Liver (tissue), 8 donors: ENCODE measurements at regions not wholly inside any gene's neighbourhood (a gene's known extent, or its start where the extent isn't known, plus 50 kb on each side); places are given as distances from the start of the nearest gene placed in this dataset.

Experiments used
- DNase-seq: peaks from one replicate; pipeline ENCODE4 v3.0.0-alpha.2; 2017; ENCODE audit warnings: low spot score
- H3K27ac ChIP-seq, 2 donors: one replicate each; pipeline ENCODE4 v1.7.0; 2013; ENCODE audit warnings: inconsistent platforms in 2 of 2, low read length in 2 of 2, control low read depth in 1 of 2, low read depth in 1 of 2, mild to moderate bottlenecking in 1 of 2
- H3K27me3 ChIP-seq, 4 donors: one replicate each; pipeline versions ENCODE4 v1.6.1 to v1.7.0; 2013; ENCODE audit warnings: low read length in 3 of 4, inconsistent platforms in 1 of 4, mild to moderate bottlenecking in 1 of 4, moderate library complexity in 1 of 4; ENCODE audit not compliant: control insufficient read depth in 4 of 4, insufficient read depth in 4 of 4
- H3K36me3 ChIP-seq, 4 donors: one replicate each; pipeline versions ENCODE4 v1.6.1 to v1.7.0; 2013; ENCODE audit warnings: low read length in 3 of 4, mild to moderate bottlenecking in 3 of 4, low read depth in 1 of 4, moderate library complexity in 1 of 4; ENCODE audit not compliant: control insufficient read depth in 4 of 4, insufficient read depth in 3 of 4
- H3K4me1 ChIP-seq, 4 donors: one replicate each; pipeline versions ENCODE4 v1.6.1 to v1.7.0; 2013; ENCODE audit warnings: low read length in 3 of 4, mild to moderate bottlenecking in 3 of 4, moderate library complexity in 1 of 4; ENCODE audit not compliant: control insufficient read depth in 4 of 4, insufficient read depth in 4 of 4
- H3K4me3 ChIP-seq, 3 donors: one replicate each; pipeline versions ENCODE4 v1.6.1 to v1.7.0; 2013; ENCODE audit warnings: low read length in 3 of 3, control low read depth in 1 of 3, low read depth in 1 of 3, mild to moderate bottlenecking in 1 of 3
- H3K9ac ChIP-seq, 2 donors: one replicate each; pipeline ENCODE4 v1.7.0; 2013; ENCODE audit warnings: low read length in 2 of 2, mild to moderate bottlenecking in 2 of 2, moderate library complexity in 2 of 2, control low read depth in 1 of 2, low read depth in 1 of 2
- H3K9me3 ChIP-seq, 4 donors: one replicate each; pipeline versions ENCODE4 v1.6.1 to v1.7.0; 2013; ENCODE audit warnings: low read length in 3 of 4; ENCODE audit not compliant: control insufficient read depth in 4 of 4
- ATF3 ChIP-seq: IDR thresholded peaks from 2 replicates; pipeline ENCODE4 v1.6.1; 2016; ENCODE audit warnings: antibody characterized with exemption
- EGR1 ChIP-seq, 2 donors: IDR thresholded peaks; 2 replicates each; pipeline ENCODE4 v1.6.1; 2016 to 2018; ENCODE audit warnings: antibody characterized with exemption in 2 of 2, low read depth in 2 of 2
- FOXA1 ChIP-seq: IDR thresholded peaks from 2 replicates; pipeline ENCODE4 v1.6.1; 2016; ENCODE audit warnings: antibody characterized with exemption
- FOXA2 ChIP-seq: IDR thresholded peaks from 2 replicates; pipeline ENCODE4 v1.6.1; 2016; ENCODE audit warnings: antibody characterized with exemption
- GABPA ChIP-seq, 2 donors: IDR thresholded peaks in 1 of 2; conservative IDR thresholded peaks in 1 of 2; 2 replicates each; pipeline ENCODE4 v1.6.1; 2016; ENCODE audit warnings: antibody characterized with exemption in 2 of 2, mild to moderate bottlenecking in 1 of 2, moderate library complexity in 1 of 2
- HNF4A ChIP-seq, 2 donors: conservative IDR thresholded peaks; 2 replicates each; pipeline ENCODE4 v1.6.1; 2016; ENCODE audit warnings: antibody characterized with exemption in 2 of 2, mild to moderate bottlenecking in 2 of 2
- HNF4G ChIP-seq: IDR thresholded peaks from 2 replicates; pipeline ENCODE4 v1.6.1; 2016; ENCODE audit warnings: antibody characterized with exemption
- JUND ChIP-seq, 2 donors: IDR thresholded peaks; 2 replicates each; pipeline ENCODE4 v1.6.1; 2016; ENCODE audit warnings: antibody characterized with exemption in 2 of 2
- NR2F2 ChIP-seq: IDR thresholded peaks from 2 replicates; pipeline ENCODE4 v1.6.1; 2016; ENCODE audit warnings: antibody characterized with exemption
- RAD21 ChIP-seq, 2 donors: IDR thresholded peaks; 2 replicates each; pipeline ENCODE4 v1.6.1; 2016; ENCODE audit warnings: antibody characterized with exemption in 2 of 2, mild to moderate bottlenecking in 2 of 2
- RXRA ChIP-seq, 2 donors: IDR thresholded peaks; 2 replicates each; pipeline ENCODE4 v1.6.1; 2017 to 2018; ENCODE audit warnings: antibody characterized with exemption in 2 of 2, mild to moderate bottlenecking in 1 of 2
- SP1 ChIP-seq: IDR thresholded peaks from 2 replicates; pipeline ENCODE4 v1.6.1; 2018; ENCODE audit warnings: antibody characterized with exemption, mild to moderate bottlenecking
- YY1 ChIP-seq: IDR thresholded peaks from 2 replicates; pipeline ENCODE4 v1.6.1; 2016; ENCODE audit warnings: antibody characterized with exemption, mild to moderate bottlenecking
- ZBTB33 ChIP-seq: IDR thresholded peaks from 2 replicates; pipeline ENCODE4 v1.6.1; 2016; ENCODE audit warnings: antibody characterized with exemption
- WGBS: extraction: QIAGEN DNeasy Blood & Tissue Kit; methylation state at CpG from one replicate; pipeline ENCODE4 v1.1.7; 2013; 5-methylcytosine and 5-hydroxymethylcytosine counted together
- TF ChIP-seq, protein P1 (sequence below): IDR thresholded peaks from 2 replicates; pipeline ENCODE4 v1.6.1; 2016; ENCODE audit warnings: antibody characterized with exemption, mild to moderate bottlenecking
- TF ChIP-seq, protein P2 (sequence below): fragments of 150-350 bp; IDR thresholded peaks from 2 replicates; pipeline ENCODE4 v1.5.1; 2017; ENCODE audit warnings: improper control_type of control experiment, low read depth, low read length; ENCODE audit not compliant: missing input control
- TF ChIP-seq, protein P3 (sequence below): IDR thresholded peaks from 2 replicates; pipeline ENCODE4 v1.6.1; 2016; ENCODE audit warnings: antibody characterized with exemption
- donor health status: healthy.
- donor health status: healthy.
- donor health status: healthy.
- donor health status: healthy.
- donor health status: healthy.

DNA sequence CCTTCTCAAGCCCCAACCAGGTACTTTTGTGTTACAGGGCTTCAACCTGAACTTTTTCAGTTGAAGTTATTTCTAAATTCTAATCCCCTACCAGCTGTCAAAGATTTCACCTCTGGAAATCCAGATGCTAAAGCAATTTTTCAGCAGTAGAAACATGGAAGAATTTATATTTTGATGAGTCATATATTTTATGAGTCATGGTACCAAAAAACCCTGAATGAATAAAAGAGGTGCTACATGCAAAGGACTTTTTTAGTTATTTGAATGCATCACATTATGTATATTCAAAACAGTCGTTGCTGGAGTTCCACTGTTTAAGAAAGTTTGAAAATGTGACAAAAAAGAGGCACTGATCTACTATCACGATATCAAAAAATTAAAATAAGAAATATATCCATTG, 96.0 kb upstream of the ZNF385D start:
- Histone ChIP-seq H3K27ac (no peak overlapping the region), H3K9me3 (no peaks in the 10 kb centered on the region), H3K4me3 (no peak overlapping the region), H3K36me3 (no peaks in the 10 kb centered on the region), H3K27me3 (no peaks in the 10 kb centered on the region), H3K4me1 (no peaks in the 10 kb centered on the region), H3K9ac (no peak overlapping the region)
- TF ChIP-seq, protein P1, sequence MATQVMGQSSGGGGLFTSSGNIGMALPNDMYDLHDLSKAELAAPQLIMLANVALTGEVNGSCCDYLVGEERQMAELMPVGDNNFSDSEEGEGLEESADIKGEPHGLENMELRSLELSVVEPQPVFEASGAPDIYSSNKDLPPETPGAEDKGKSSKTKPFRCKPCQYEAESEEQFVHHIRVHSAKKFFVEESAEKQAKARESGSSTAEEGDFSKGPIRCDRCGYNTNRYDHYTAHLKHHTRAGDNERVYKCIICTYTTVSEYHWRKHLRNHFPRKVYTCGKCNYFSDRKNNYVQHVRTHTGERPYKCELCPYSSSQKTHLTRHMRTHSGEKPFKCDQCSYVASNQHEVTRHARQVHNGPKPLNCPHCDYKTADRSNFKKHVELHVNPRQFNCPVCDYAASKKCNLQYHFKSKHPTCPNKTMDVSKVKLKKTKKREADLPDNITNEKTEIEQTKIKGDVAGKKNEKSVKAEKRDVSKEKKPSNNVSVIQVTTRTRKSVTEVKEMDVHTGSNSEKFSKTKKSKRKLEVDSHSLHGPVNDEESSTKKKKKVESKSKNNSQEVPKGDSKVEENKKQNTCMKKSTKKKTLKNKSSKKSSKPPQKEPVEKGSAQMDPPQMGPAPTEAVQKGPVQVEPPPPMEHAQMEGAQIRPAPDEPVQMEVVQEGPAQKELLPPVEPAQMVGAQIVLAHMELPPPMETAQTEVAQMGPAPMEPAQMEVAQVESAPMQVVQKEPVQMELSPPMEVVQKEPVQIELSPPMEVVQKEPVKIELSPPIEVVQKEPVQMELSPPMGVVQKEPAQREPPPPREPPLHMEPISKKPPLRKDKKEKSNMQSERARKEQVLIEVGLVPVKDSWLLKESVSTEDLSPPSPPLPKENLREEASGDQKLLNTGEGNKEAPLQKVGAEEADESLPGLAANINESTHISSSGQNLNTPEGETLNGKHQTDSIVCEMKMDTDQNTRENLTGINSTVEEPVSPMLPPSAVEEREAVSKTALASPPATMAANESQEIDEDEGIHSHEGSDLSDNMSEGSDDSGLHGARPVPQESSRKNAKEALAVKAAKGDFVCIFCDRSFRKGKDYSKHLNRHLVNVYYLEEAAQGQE, result no peak
- no peak for TF ChIP-seq FOXA2
- no peak for TF ChIP-seq RXRA (IDR thresholded peaks at IDR 0.05)
- no peak for TF ChIP-seq HNF4G
- WGBS, result 52% methylated on average over 2 of the region's 2 CpGs
- no peak for DNase-seq

GRCh38 chr3:21859124-21860081, 108.4 kb upstream of the ZNF385D start:
- WGBS, result 70% methylated on average over 10 of the region's 10 CpGs
- no peak for TF ChIP-seq NR2F2
- TF ChIP-seq, protein P2, sequence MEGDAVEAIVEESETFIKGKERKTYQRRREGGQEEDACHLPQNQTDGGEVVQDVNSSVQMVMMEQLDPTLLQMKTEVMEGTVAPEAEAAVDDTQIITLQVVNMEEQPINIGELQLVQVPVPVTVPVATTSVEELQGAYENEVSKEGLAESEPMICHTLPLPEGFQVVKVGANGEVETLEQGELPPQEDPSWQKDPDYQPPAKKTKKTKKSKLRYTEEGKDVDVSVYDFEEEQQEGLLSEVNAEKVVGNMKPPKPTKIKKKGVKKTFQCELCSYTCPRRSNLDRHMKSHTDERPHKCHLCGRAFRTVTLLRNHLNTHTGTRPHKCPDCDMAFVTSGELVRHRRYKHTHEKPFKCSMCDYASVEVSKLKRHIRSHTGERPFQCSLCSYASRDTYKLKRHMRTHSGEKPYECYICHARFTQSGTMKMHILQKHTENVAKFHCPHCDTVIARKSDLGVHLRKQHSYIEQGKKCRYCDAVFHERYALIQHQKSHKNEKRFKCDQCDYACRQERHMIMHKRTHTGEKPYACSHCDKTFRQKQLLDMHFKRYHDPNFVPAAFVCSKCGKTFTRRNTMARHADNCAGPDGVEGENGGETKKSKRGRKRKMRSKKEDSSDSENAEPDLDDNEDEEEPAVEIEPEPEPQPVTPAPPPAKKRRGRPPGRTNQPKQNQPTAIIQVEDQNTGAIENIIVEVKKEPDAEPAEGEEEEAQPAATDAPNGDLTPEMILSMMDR, result no peak
- no peak for TF ChIP-seq GABPA (IDR thresholded peaks at IDR 0.05 in 1 of 2, conservative IDR thresholded peaks at IDR 0.05 in 1 of 2)
- TF ChIP-seq, protein P3, sequence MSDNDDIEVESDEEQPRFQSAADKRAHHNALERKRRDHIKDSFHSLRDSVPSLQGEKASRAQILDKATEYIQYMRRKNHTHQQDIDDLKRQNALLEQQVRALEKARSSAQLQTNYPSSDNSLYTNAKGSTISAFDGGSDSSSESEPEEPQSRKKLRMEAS, result no peak
- no peak for TF ChIP-seq FOXA2
- TF ChIP-seq FOXA1, result no peak
- no peak for TF ChIP-seq RXRA (IDR thresholded peaks at IDR 0.05)
- no peak for TF ChIP-seq YY1
- Histone ChIP-seq H3K9me3 (no peaks in the 10 kb centered on the region), H3K27me3 (no peaks in the 10 kb centered on the region), H3K36me3 (no peaks in the 10 kb centered on the region), H3K4me1 (no peaks in the 10 kb centered on the region), H3K9ac (no peak overlapping the region), H3K4me3 (no peak overlapping the region), H3K27ac (no peak overlapping the region)
- DNase-seq, result no peak

DNA sequence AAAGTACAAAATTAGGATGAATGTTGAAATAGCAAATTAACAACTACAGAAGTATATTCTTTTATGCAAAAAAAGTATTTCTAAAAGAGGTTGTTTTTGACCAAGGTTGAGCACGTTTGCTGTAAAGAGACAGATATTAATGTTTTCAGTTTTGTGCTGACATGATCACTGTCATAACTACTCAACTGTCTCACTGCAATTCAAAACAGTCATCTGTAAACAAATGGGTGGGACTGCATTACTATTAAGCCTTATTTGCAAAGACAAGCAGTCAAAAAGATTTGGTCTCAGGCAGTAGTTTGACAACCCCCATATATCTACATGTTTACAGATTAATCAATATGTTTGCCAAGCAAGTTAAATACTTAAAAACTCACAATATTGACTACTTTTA, 109.1 kb upstream of the ZNF385D start:
- H3K4me3 ChIP-seq, result no peak overlapping the region
- no peak for DNase-seq
- H3K27me3 ChIP-seq, result no peaks in the 10 kb centered on the region
- H3K27ac ChIP-seq, result no peak overlapping the region
- no peaks in the 10 kb centered on the region for H3K4me1 ChIP-seq
- no peaks in the 10 kb centered on the region for H3K36me3 ChIP-seq
- H3K9ac ChIP-seq, result no peak overlapping the region
- H3K9me3 ChIP-seq, result no peaks in the 10 kb centered on the region
- 54% methylated on average over 1 of the region's 1 CpG for WGBS
- TF ChIP-seq GABPA (IDR thresholded peaks at IDR 0.05 in 1 of 2, conservative IDR thresholded peaks at IDR 0.05 in 1 of 2), result no peak
- TF ChIP-seq, protein P3, result no peak
- TF ChIP-seq FOXA1, result no peak
- no peak for TF ChIP-seq SP1
- no peak for TF ChIP-seq EGR1 (IDR thresholded peaks at IDR 0.05; ENCODE audit: low read depth in 2 of 2)
- TF ChIP-seq YY1, result no peak
- TF ChIP-seq NR2F2, result no peak
- no peak for TF ChIP-seq JUND (IDR thresholded peaks at IDR 0.05)
- TF ChIP-seq HNF4A (conservative IDR thresholded peaks at IDR 0.05), result no peak
- no peak for TF ChIP-seq ZBTB33
- TF ChIP-seq RAD21 (IDR thresholded peaks at IDR 0.05), result no peak
- no peak for TF ChIP-seq FOXA2
- TF ChIP-seq ATF3, result no peak
